IMR-90 (cell line): ENCODE measurements at regions not wholly inside any gene's neighbourhood (a gene's known extent, or its start where the extent isn't known, plus 50 kb on each side); places are given as distances from the start of the nearest gene placed in this dataset.

Experiments
- ATAC-seq: fragments of 200-7000 bp; cut with Tn5 transposase; 2 replicates; pipeline ENCODE4 v1.9.1; 2020; ENCODE audit warnings: low read depth, mild to moderate bottlenecking, moderate library complexity
- BruUV-seq: library from RNA; stranded (reverse); fragments of 400-500 nt; replicated peaks from 2 replicates; lab custom pipeline; 2021; lab: Mats Ljungman, UMichigan
- CTCF ChIA-PET: fragments of 300-600 bp; formaldehyde crosslinking; extraction: SDS; loops from one replicate; lab custom pipeline; 2021; ENCODE audit warnings: antibody characterized with exemption; lab: Yijun Ruan, JAX
- POLR2A ChIA-PET: fragments of 300-600 bp; sonication (Branson Sonifier 250); formaldehyde crosslinking; loops from one replicate; lab custom pipeline; 2022; ENCODE audit warnings: antibody characterized with exemption; ENCODE audit not compliant: unreplicated experiment; lab: Charles Lee
- DNase-seq: peaks from one replicate; pipeline ENCODE4 v3.0.0; 2013
- H2AFZ ChIP-seq: replicated peaks from 2 replicates; pipeline ENCODE3; 2013; ENCODE audit warnings: low read length, mild to moderate bottlenecking; ENCODE audit not compliant: poor library complexity
- H2AK5ac ChIP-seq: 2 replicates; pipeline ENCODE4 v1.6.1; 2013; ENCODE audit warnings: low read depth, low read length, inconsistent platforms
- H2AK9ac ChIP-seq: replicated peaks from 2 replicates; pipeline ENCODE3; 2013; ENCODE audit warnings: mild to moderate bottlenecking, low read depth, low read length, moderate library complexity; ENCODE audit not compliant: poor library complexity
- H2BK120ac ChIP-seq: 2 replicates; pipeline ENCODE4 v1.6.1; 2013; ENCODE audit warnings: low read depth, low read length, inconsistent platforms
- H2BK15ac ChIP-seq: 3 replicates; pipeline ENCODE4 v1.6.1; 2013; ENCODE audit warnings: low read depth, low read length, inconsistent platforms
- H2BK20ac ChIP-seq: 2 replicates; pipeline ENCODE4 v1.6.1; 2013; ENCODE audit warnings: low read depth, mild to moderate bottlenecking, inconsistent platforms, low read length, moderate library complexity
- H2BK5ac ChIP-seq: 2 replicates; pipeline ENCODE4 v1.6.1; 2013; ENCODE audit warnings: mild to moderate bottlenecking, low read depth, low read length, inconsistent platforms; ENCODE audit not compliant: poor library complexity, severe bottlenecking
- H3K14ac ChIP-seq: replicated peaks from 2 replicates; pipeline ENCODE4 v1.6.1; 2013; ENCODE audit warnings: low read depth, low read length, inconsistent platforms
- H3K18ac ChIP-seq: 2 replicates; pipeline ENCODE4 v1.6.1; 2013; ENCODE audit warnings: low read depth, low read length, control low read depth
- H3K23ac ChIP-seq: 2 replicates; pipeline ENCODE4 v1.6.1; 2013; ENCODE audit warnings: low read depth, low read length, inconsistent platforms
- H3K27ac ChIP-seq: 2 replicates; pipeline ENCODE4 v1.5.1; 2013; ENCODE audit warnings: mild to moderate bottlenecking, control low read depth, low read length; ENCODE audit not compliant: insufficient read depth
- H3K27me3 ChIP-seq: 2 replicates; pipeline ENCODE4 v1.6.1; 2013; ENCODE audit warnings: low read length; ENCODE audit not compliant: control insufficient read depth, insufficient read depth
- H3K36me3 ChIP-seq: 2 replicates; pipeline ENCODE4 v1.6.1; 2013; ENCODE audit warnings: low read length, mixed read lengths; ENCODE audit not compliant: control insufficient read depth, insufficient read depth
- H3K4ac ChIP-seq: 2 replicates; pipeline ENCODE4 v1.6.1; 2013; ENCODE audit warnings: low read depth, low read length, inconsistent platforms
- H3K4me1 ChIP-seq: 2 replicates; pipeline ENCODE4 v1.6.1; 2013; ENCODE audit warnings: low read length, mixed read lengths; ENCODE audit not compliant: control insufficient read depth, insufficient read depth
- H3K4me2 ChIP-seq: 2 replicates; pipeline ENCODE4 v1.6.1; 2013; ENCODE audit warnings: low read depth, mild to moderate bottlenecking, control low read depth, low read length, moderate library complexity
- H3K4me3 ChIP-seq: 2 replicates; pipeline ENCODE4 v1.5.1; 2013; ENCODE audit warnings: low read depth, mild to moderate bottlenecking, control low read depth, low read length, moderate library complexity; ENCODE audit not compliant: insufficient read depth
- H3K56ac ChIP-seq: 2 replicates; pipeline ENCODE4 v1.6.1; 2013; ENCODE audit warnings: low read length, inconsistent platforms; ENCODE audit not compliant: insufficient read depth; ENCODE audit errors: extremely low read depth
- H3K79me1 ChIP-seq, 2 experiments: 2 replicates each; pipeline ENCODE4 v1.6.1; 2013; ENCODE audit warnings: low read length in 2 of 2, inconsistent platforms in 1 of 2, low read depth in 1 of 2
- H3K9ac ChIP-seq: 2 replicates; pipeline ENCODE4 v1.6.1; 2013; ENCODE audit warnings: low read depth, low read length, control low read depth
- H3K9me1 ChIP-seq: 2 replicates; pipeline ENCODE4 v1.6.1; 2013; ENCODE audit warnings: low read length, inconsistent platforms; ENCODE audit not compliant: insufficient read depth
- H3K9me3 ChIP-seq: 2 replicates; pipeline ENCODE4 v1.6.1; 2013; ENCODE audit warnings: low read length; ENCODE audit not compliant: control insufficient read depth, insufficient read depth
- H4K20me1 ChIP-seq: 2 replicates; pipeline ENCODE4 v1.6.1; 2013; ENCODE audit warnings: low read length, inconsistent platforms; ENCODE audit not compliant: insufficient read depth
- H4K5ac ChIP-seq: 2 replicates; pipeline ENCODE4 v1.6.1; 2013; ENCODE audit warnings: mild to moderate bottlenecking, low read depth, low read length, control low read depth
- H4K8ac ChIP-seq, 2 experiments: 2 replicates each; pipeline ENCODE4 v1.6.1; 2013; ENCODE audit warnings: low read depth in 2 of 2, low read length in 2 of 2, control low read depth in 1 of 2, inconsistent platforms in 1 of 2
- H4K91ac ChIP-seq: 2 replicates; pipeline ENCODE4 v1.6.1; 2013; ENCODE audit warnings: low read depth, low read length, inconsistent platforms; ENCODE audit not compliant: insufficient read depth
- CEBPB ChIP-seq: IDR thresholded peaks from 2 replicates; pipeline ENCODE4 v1.6.1; 2012; ENCODE audit warnings: low read depth, low read length, improper control_type of control experiment
- MAFK ChIP-seq: IDR thresholded peaks from 2 replicates; pipeline ENCODE4 v1.6.1; 2012; ENCODE audit warnings: low read depth, low read length, improper control_type of control experiment
- WGBS, 2 experiments: methylation state at CpG; one replicate each; pipeline versions ENCODE4 v1.1.5 to v1.1.7; 2013; ENCODE audit warnings: missing lambda C conversion rate in 2 of 2; ENCODE audit not compliant: insufficient read length in 1 of 2; ENCODE audit errors: extremely low coverage in 2 of 2; 5-methylcytosine and 5-hydroxymethylcytosine counted together
- dilution Hi-C: fragments of 300-500 bp; cut with HindIII; formaldehyde crosslinking; loops from one replicate; pipeline ENCODE4 v1.14.3; 2018; ENCODE audit warnings: low sequenced_read_pairs; ENCODE audit not compliant: unreplicated experiment
- in situ Hi-C: fragments of 300-500 bp; cut with MboI; formaldehyde crosslinking; loops from 3 replicates; pipeline ENCODE4 v1.14.3; 2019; ENCODE audit warnings: low sequenced_read_pairs, inconsistent platforms, mixed read lengths
- intact Hi-C: fragments of 100-400 bp; cut with micrococcal nuclease; formaldehyde crosslinking; loops from 2 replicates; pipeline ENCODE4 v1.10.0; 2022
- TF ChIP-seq, protein P1 (sequence below): conservative IDR thresholded peaks from 2 replicates; pipeline ENCODE4 v1.5.1; 2012; ENCODE audit warnings: mild to moderate bottlenecking, low read depth, low read length, improper control_type of control experiment

DNA sequence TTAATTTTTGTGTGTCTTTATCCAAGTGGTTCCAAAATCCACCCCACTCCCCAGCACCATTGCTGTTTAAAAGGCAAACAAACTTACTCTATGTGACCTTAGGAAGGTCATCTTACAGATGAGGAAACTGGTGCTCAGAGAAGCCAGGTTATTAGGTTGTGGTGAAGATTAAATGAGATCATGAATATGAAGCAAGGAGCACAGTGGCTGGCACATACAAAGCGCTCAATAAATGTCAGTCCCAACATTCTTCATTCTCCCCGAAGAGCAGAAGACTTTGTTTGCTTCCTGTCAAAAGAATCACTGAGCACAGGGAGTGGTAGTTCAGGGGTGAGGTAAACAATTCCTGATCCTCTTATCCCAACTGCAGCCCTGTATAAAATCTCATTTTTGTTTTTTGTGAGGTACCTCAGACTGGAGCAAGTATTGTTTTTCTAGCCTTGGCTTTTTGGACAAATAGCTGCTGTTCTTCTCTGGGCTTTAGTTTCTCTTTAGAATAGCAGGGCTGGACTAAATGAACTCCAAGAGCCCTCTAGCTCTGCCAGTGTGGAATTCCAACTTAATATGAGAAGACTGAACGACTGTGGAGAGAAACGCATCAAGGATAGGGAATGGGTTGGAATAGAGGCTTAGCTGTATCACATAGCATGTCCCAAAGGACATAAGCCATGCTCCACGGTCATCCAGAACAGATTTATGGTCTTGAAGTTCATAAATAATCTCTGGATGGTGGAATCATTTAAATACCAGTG lies 455.3 kb upstream of the USP24 start:
- Histone ChIP-seq H3K4ac (peak overlapping the region; percentile 74; the same call in 1 of the 2 replicates), H3K23ac (peak overlapping the region; percentile 82; the same call in 1 of the 2 replicates), H3K27ac (peak overlapping the region; percentile 55; the same call in 1 of the 2 replicates), H3K79me1 (no peaks in the 10 kb centered on the region), H3K9me1 (no peaks in the 10 kb centered on the region; the same call in 1 of the 2 replicates), H3K9ac (no peak overlapping the region; the same call in 1 of the 2 replicates), H4K5ac (peak overlapping the region; percentile 69), H4K20me1 (no peaks in the 10 kb centered on the region), H2AK5ac (peak overlapping the region; percentile 15; the same call in 1 of the 2 replicates), H2BK5ac (peak overlapping the region; percentile 59), H3K56ac (no peak overlapping the region), H4K8ac (peak overlapping the region; percentile 11 to 69), H2BK15ac (peak overlapping the region; percentile 50; the same call in 2 of the 3 replicates), H3K4me2 (peak overlapping the region; percentile 34; the same call in 1 of the 2 replicates), H2BK20ac (peak overlapping the region; percentile 95), H3K4me1 (peaks cover 12% of the 10 kb centered on the region), H3K4me3 (no peak overlapping the region), H2AFZ (no peak overlapping the region), H4K91ac (peak overlapping the region; percentile 49), H3K36me3 (no peaks in the 10 kb centered on the region), H3K27me3 (no peaks in the 10 kb centered on the region), H3K9me3 (no peaks in the 10 kb centered on the region), H3K18ac (peak overlapping the region; percentile 75), H3K14ac (peak overlapping the region; percentile 85), H2AK9ac (no peak overlapping the region), H2BK120ac (peak overlapping the region; percentile 79)
- DNase-seq (peak; percentile 23), ATAC-seq (peak; percentile 68)
- intact Hi-C loops: loop anchor here (5.0 to 10.0 kb wide), 2 partner anchors 243 to 526 kb away; no protein-coding TSS in a partner anchor
- TF ChIP-seq MAFK (no peak), CEBPB (no peak)
- TF ChIP-seq, protein P1, sequence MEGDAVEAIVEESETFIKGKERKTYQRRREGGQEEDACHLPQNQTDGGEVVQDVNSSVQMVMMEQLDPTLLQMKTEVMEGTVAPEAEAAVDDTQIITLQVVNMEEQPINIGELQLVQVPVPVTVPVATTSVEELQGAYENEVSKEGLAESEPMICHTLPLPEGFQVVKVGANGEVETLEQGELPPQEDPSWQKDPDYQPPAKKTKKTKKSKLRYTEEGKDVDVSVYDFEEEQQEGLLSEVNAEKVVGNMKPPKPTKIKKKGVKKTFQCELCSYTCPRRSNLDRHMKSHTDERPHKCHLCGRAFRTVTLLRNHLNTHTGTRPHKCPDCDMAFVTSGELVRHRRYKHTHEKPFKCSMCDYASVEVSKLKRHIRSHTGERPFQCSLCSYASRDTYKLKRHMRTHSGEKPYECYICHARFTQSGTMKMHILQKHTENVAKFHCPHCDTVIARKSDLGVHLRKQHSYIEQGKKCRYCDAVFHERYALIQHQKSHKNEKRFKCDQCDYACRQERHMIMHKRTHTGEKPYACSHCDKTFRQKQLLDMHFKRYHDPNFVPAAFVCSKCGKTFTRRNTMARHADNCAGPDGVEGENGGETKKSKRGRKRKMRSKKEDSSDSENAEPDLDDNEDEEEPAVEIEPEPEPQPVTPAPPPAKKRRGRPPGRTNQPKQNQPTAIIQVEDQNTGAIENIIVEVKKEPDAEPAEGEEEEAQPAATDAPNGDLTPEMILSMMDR: no peak
- dilution Hi-C loops: no loop called here
- no CpG with 5 or more reads among the region's 5 CpGs for WGBS, 2 experiments
- in situ Hi-C loops: no loop called here
- POLR2A ChIA-PET: interaction anchor here (0.6 kb wide), 1 partner anchor 12 kb away, joined by 3 read pairs; no protein-coding TSS in a partner anchor
- no TSS peak for BruUV-seq
- CTCF ChIA-PET: interaction anchor here (0.6 to 0.7 kb wide), 2 partner anchors 12 to 30 kb away, joined by 3 read pairs; no protein-coding TSS in a partner anchor
